ENCODE measurements at regions not wholly inside any gene's neighbourhood (a gene's known extent, or its start where the extent isn't known, plus 50 kb on each side); places are given as distances from the start of the nearest gene placed in this dataset.
A peak's percentile ranks its signal among the peaks of the same experiment; 100 is the strongest.

GRCh38 chr14:49946320-49947141, 53.6 kb downstream of the ARF6 start:
- DNase-seq (peak; percentile 33), ATAC-seq (peak; percentile 55)
- Mint-ChIP-seq H3K9me3 (peaks cover 14% of the 10 kb centered on the region), H3K36me3 (ENCODE audit: low read depth) (peaks cover 11% of the 10 kb centered on the region), H3K27me3 (no peaks in the 10 kb centered on the region), H3K27ac (peak overlapping the region; percentile 82), H3K4me3 (peak overlapping the region; percentile 41), H3K4me1 (peaks cover 74% of the 10 kb centered on the region)

GRCh38 chr14:49947506-49947905, 54.6 kb downstream of the ARF6 start:
- H3K36me3 Mint-ChIP-seq (ENCODE audit: low read depth), result peaks cover 7% of the 10 kb centered on the region
- H3K9me3 Mint-ChIP-seq, result peaks cover 9% of the 10 kb centered on the region
- DNase-seq (no peak), ATAC-seq (no peak)
- H3K27ac Mint-ChIP-seq, result peak overlapping the region; percentile 82
- no peaks in the 10 kb centered on the region for H3K27me3 Mint-ChIP-seq
- H3K4me1 Mint-ChIP-seq, result peaks cover 73% of the 10 kb centered on the region
- H3K4me3 Mint-ChIP-seq, result no peak overlapping the region

GRCh38 chr14:49950275-49951228, 57.7 kb downstream of the ARF6 start:
- Mint-ChIP-seq H3K4me3 (peak overlapping the region; percentile 54), H3K27ac (peak overlapping the region; percentile 86), H3K4me1 (peaks cover 61% of the 10 kb centered on the region), H3K27me3 (no peaks in the 10 kb centered on the region), H3K36me3 (ENCODE audit: low read depth) (no peaks in the 10 kb centered on the region), H3K9me3 (peaks cover 3% of the 10 kb centered on the region)
- ATAC-seq, result peak; percentile 93
- DNase-seq, result no peak

GRCh38 chr14:49951229-49951607, 58.3 kb downstream of the ARF6 start:
- peaks cover 54% of the 10 kb centered on the region for H3K4me1 Mint-ChIP-seq

GRCh38 chr14:49951691-49952345, 58.9 kb downstream of the ARF6 start:
- ATAC-seq, result no peak
- Mint-ChIP-seq H3K36me3 (ENCODE audit: low read depth) (no peaks in the 10 kb centered on the region), H3K9me3 (peaks cover 3% of the 10 kb centered on the region), H3K4me3 (no peak overlapping the region), H3K27ac (no peak overlapping the region), H3K27me3 (no peaks in the 10 kb centered on the region), H3K4me1 (peaks cover 48% of the 10 kb centered on the region)
- DNase-seq, result no peak

More at GRCh38 chr14:49951229-49951607, 58.3 kb downstream of the ARF6 start:
- no peak overlapping the region for H3K4me3 Mint-ChIP-seq
- H3K9me3 Mint-ChIP-seq, result peaks cover 3% of the 10 kb centered on the region
- H3K36me3 Mint-ChIP-seq (ENCODE audit: low read depth), result no peaks in the 10 kb centered on the region
- no peaks in the 10 kb centered on the region for H3K27me3 Mint-ChIP-seq
- DNase-seq (no peak), ATAC-seq (no peak)
- no peak overlapping the region for H3K27ac Mint-ChIP-seq

- no peak overlapping the region for H3K27ac Mint-ChIP-seq
- peaks cover 35% of the 10 kb centered on the region for H3K4me1 Mint-ChIP-seq
- no peak for ATAC-seq
- peaks cover 3% of the 10 kb centered on the region for H3K9me3 Mint-ChIP-seq
- no peaks in the 10 kb centered on the region for H3K27me3 Mint-ChIP-seq
- H3K36me3 Mint-ChIP-seq (ENCODE audit: low read depth), result no peaks in the 10 kb centered on the region
- no peak overlapping the region for H3K4me3 Mint-ChIP-seq
- DNase-seq, result no peak
These were observed 60.3 kb downstream of the ARF6 start for GRCh38 chr14:49953196-49953595.

GRCh38 chr14:49954171-49954631, 61.3 kb downstream of the ARF6 start:
- Mint-ChIP-seq H3K9me3 (peaks cover 3% of the 10 kb centered on the region), H3K36me3 (ENCODE audit: low read depth) (no peaks in the 10 kb centered on the region), H3K27me3 (no peaks in the 10 kb centered on the region), H3K4me1 (peaks cover 28% of the 10 kb centered on the region), H3K4me3 (no peak overlapping the region), H3K27ac (no peak overlapping the region)
- ATAC-seq (no peak), DNase-seq (no peak)

GRCh38 chr14:49955024-49955423, 62.1 kb downstream of the ARF6 start:
- H3K4me3 Mint-ChIP-seq, result no peak overlapping the region
- peaks cover 3% of the 10 kb centered on the region for H3K9me3 Mint-ChIP-seq
- H3K27me3 Mint-ChIP-seq, result no peaks in the 10 kb centered on the region
- no peak overlapping the region for H3K27ac Mint-ChIP-seq
- no peak for ATAC-seq
- no peaks in the 10 kb centered on the region for H3K36me3 Mint-ChIP-seq (ENCODE audit: low read depth)
- H3K4me1 Mint-ChIP-seq, result peaks cover 32% of the 10 kb centered on the region
- no peak for DNase-seq

GRCh38 chr14:49957089-49957852, 64.4 kb downstream of the ARF6 start:
- no peak overlapping the region for H3K27ac Mint-ChIP-seq
- no peak for DNase-seq
- ATAC-seq, result no peak
- no peaks in the 10 kb centered on the region for H3K36me3 Mint-ChIP-seq (ENCODE audit: low read depth)
- H3K4me3 Mint-ChIP-seq, result no peak overlapping the region
- no peaks in the 10 kb centered on the region for H3K27me3 Mint-ChIP-seq
- H3K4me1 Mint-ChIP-seq, result peaks cover 34% of the 10 kb centered on the region
- peaks cover 3% of the 10 kb centered on the region for H3K9me3 Mint-ChIP-seq

GRCh38 chr14:49959822-49960408, 67.0 kb downstream of the ARF6 start:
- no peaks in the 10 kb centered on the region for H3K9me3 Mint-ChIP-seq
- peak overlapping the region; percentile 52 for H3K27ac Mint-ChIP-seq
- peaks cover 46% of the 10 kb centered on the region for H3K4me1 Mint-ChIP-seq
- peak; percentile 44 for ATAC-seq
- no peaks in the 10 kb centered on the region for H3K27me3 Mint-ChIP-seq
- H3K36me3 Mint-ChIP-seq (ENCODE audit: low read depth), result no peaks in the 10 kb centered on the region
- DNase-seq, result no peak
- no peak overlapping the region for H3K4me3 Mint-ChIP-seq

- Mint-ChIP-seq H3K36me3 (ENCODE audit: low read depth) (no peaks in the 10 kb centered on the region), H3K4me3 (no peak overlapping the region), H3K27me3 (no peaks in the 10 kb centered on the region), H3K27ac (no peak overlapping the region), H3K4me1 (peaks cover 46% of the 10 kb centered on the region), H3K9me3 (no peaks in the 10 kb centered on the region)
- DNase-seq (no peak), ATAC-seq (no peak)
These were observed 67.6 kb downstream of the ARF6 start for GRCh38 chr14:49960453-49960852.

- Mint-ChIP-seq H3K36me3 (ENCODE audit: low read depth) (no peaks in the 10 kb centered on the region), H3K9me3 (no peaks in the 10 kb centered on the region), H3K4me1 (peaks cover 48% of the 10 kb centered on the region), H3K4me3 (no peak overlapping the region), H3K27ac (peak overlapping the region; percentile 67), H3K27me3 (no peaks in the 10 kb centered on the region)
- no peak for DNase-seq
- ATAC-seq, result peak; percentile 94
These were observed 68.7 kb downstream of the ARF6 start for GRCh38 chr14:49961270-49962222.

- H3K27ac Mint-ChIP-seq, result peak overlapping the region; percentile 43
- H3K9me3 Mint-ChIP-seq, result no peaks in the 10 kb centered on the region
- H3K36me3 Mint-ChIP-seq (ENCODE audit: low read depth), result no peaks in the 10 kb centered on the region
- no peak overlapping the region for H3K4me3 Mint-ChIP-seq
- peaks cover 50% of the 10 kb centered on the region for H3K4me1 Mint-ChIP-seq
- H3K27me3 Mint-ChIP-seq, result no peaks in the 10 kb centered on the region
- DNase-seq (peak; percentile 63), ATAC-seq (no peak)
These were observed 69.7 kb downstream of the ARF6 start for GRCh38 chr14:49962621-49963020.

Measured in activated naive CD8-positive, alpha-beta T cell treated with anti-CD3 and anti-CD28 coated beads, Interleukin-2, amount 50 U/mL, for 24 hours (primary cell).